Mononuclear cell (primary cell): ENCODE measurements at regions not wholly inside any gene's neighbourhood (a gene's known extent, or its start where the extent isn't known, plus 50 kb on each side); places are given as distances from the start of the nearest gene placed in this dataset.

Experiments used
- H3K27me3 ChIP-seq: 2 replicates; pipeline ENCODE4 v1.6.0; 2011; ENCODE audit warnings: low read length, control low read depth; ENCODE audit not compliant: insufficient read depth
- H3K4me1 ChIP-seq: 2 replicates; pipeline ENCODE4 v1.5.1; 2011; ENCODE audit warnings: mild to moderate bottlenecking, low read length, control low read depth; ENCODE audit not compliant: insufficient read depth
- H3K4me3 ChIP-seq: 2 replicates; pipeline ENCODE4 v1.5.1; 2011; ENCODE audit warnings: mild to moderate bottlenecking, low read length, moderate library complexity
- H3K9me3 ChIP-seq: 2 replicates; pipeline ENCODE4 v1.5.1; 2011; ENCODE audit warnings: low read depth, mild to moderate bottlenecking, control low read depth, low read length

DNA sequence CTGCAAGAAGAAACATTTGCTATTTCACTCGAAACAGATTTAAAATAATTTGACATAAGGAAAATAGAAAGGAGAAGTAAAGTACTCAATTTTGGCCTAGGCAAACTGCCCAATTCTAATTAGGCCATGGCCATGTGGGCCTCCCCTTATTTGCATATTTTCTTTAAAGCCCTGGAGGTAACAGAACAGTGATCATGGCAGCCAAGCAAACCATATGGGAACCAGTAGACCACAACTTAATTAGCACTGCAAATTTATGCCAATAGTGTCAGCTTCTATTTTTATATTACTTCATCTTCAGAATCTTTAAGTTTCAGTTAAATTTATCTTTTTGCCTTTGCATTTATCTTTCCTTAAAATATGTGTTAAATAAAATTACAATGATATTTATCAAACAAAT is 63.3 kb upstream of the THSD7A start:
- Histone ChIP-seq H3K4me3 (no peak overlapping the region), H3K9me3 (no peaks in the 10 kb centered on the region), H3K27me3 (no peaks in the 10 kb centered on the region), H3K4me1 (no peaks in the 10 kb centered on the region)

DNA sequence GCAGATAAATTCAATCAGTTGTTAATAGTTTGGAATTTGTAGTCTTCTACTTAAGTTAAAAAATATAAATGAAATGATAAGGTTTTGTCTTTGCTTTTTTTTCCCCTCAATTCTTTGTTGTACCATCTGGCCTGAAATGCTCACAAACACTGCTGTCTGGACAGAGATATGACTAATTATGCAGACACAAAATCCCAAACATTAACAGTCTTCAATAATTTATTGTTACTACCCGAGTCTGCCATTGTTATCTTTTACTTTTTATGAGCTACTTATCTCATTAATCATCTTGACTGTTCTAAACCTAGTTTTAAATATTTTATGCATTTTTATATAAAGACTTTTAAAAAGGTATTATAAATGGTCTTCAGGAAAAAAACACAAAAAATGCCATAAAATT is 64.7 kb upstream of the THSD7A start:
- H3K9me3 ChIP-seq: no peaks in the 10 kb centered on the region
- no peak overlapping the region for H3K4me3 ChIP-seq
- H3K4me1 ChIP-seq: no peaks in the 10 kb centered on the region
- no peaks in the 10 kb centered on the region for H3K27me3 ChIP-seq

DNA sequence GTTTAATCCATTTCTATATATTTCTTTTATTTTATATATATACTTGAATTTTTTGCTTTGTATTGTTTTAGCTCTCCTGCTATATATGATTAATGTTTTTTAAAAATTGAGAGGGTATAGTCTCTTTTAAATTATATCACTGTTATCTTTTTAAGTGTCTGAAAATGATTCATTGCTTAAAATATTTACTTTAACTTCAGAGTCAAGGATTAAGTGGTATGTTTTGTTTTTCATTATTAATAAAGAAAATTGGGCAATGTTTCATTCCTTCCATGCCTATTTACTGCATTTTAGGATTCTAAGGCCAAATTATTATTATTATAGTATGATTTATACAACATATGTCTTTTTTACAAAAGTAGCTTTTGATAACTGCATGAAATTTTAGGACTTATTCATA is 67.2 kb upstream of the THSD7A start:
- H3K9me3 ChIP-seq: no peaks in the 10 kb centered on the region
- no peaks in the 10 kb centered on the region for H3K27me3 ChIP-seq
- H3K4me3 ChIP-seq: no peak overlapping the region
- no peaks in the 10 kb centered on the region for H3K4me1 ChIP-seq

DNA sequence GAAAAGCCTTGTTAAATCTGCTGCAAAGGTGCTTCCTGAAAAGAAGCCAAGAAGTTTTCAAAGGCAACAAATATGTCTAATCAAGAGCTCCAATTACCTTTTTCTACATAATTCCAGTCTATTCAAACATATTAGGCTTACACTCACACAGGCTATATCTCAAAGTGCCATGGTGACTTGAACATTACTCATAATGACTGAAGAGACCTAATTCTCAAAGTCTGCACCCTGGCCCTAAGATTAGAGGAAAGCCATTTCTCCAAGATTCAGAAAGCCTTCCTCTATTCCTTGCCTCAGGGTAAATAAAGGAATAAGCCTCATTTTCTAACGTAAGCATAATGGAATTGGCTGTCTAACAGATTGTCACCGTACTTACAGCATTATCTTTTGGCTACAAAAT is 78.3 kb upstream of the THSD7A start:
- no peak overlapping the region for H3K4me3 ChIP-seq
- H3K4me1 ChIP-seq: no peaks in the 10 kb centered on the region
- H3K27me3 ChIP-seq: no peaks in the 10 kb centered on the region
- no peaks in the 10 kb centered on the region for H3K9me3 ChIP-seq

DNA sequence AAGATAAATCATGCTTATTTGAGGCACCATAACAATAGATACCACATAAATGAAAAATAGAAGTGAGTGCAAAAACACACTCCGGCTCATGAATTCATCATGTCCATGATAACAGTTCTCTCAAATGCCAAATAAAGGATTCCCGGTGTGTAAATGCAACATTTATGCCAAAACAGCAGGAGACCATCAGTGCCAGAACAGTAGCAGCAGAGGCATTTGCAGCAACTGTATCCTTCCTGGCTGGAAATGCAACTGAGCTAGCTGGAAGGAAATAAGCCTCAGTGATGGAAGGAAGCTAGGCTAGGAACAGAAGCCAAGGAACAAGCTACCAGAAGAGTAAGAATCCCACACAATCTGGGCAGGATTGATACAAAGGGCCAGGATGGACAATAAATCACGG is 79.9 kb upstream of the THSD7A start:
- no peaks in the 10 kb centered on the region for H3K27me3 ChIP-seq
- H3K4me3 ChIP-seq: no peak overlapping the region
- no peaks in the 10 kb centered on the region for H3K9me3 ChIP-seq
- no peaks in the 10 kb centered on the region for H3K4me1 ChIP-seq

DNA sequence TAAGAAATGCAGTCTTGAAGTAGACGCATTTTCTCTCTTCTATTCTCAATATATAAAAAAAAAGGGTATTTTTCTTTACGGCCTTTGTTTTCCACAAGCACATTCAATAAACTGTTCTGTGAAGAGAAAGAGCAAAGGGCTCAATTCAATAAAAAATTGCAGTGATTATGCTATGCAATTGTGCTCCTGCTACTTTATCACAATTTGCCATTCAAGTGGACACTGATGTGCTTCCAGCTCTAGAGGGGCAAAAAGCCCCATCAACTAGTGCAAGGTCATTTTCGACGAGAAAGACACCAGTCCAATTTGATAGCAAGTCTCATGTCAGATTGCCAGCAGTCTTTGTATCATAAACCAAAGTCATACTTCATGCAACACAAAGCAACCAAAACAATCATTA is 82.6 kb upstream of the THSD7A start:
- Histone ChIP-seq H3K4me3 (no peak overlapping the region), H3K27me3 (no peaks in the 10 kb centered on the region), H3K9me3 (no peaks in the 10 kb centered on the region), H3K4me1 (no peaks in the 10 kb centered on the region)

DNA sequence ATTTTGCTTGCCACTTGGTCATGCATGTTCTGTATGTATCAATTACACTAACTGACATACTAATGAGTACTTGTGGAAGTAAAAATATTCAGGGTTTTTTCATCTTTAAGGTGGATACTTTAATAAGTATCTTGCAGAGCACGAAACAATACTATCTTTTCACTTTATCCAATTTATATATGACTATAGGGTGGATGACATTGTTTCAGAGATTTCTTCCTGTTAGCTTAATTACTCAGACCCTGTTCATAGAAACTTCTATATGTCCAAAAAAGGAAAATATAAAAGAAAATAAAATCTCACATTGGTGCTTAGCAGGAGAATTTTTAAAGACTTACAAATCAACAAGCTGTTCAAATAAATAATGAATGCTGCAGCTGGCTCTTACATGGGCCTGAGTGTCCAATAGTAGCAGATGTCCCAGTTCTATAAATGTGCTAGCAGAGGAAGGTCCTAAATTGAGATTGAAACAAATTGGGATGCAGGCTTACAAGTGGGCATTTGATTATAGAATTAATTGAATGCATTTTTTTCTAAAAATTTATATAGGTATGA is 91.5 kb upstream of the THSD7A start:
- H3K9me3 ChIP-seq: no peaks in the 10 kb centered on the region
- no peaks in the 10 kb centered on the region for H3K27me3 ChIP-seq
- H3K4me1 ChIP-seq: no peaks in the 10 kb centered on the region
- no peak overlapping the region for H3K4me3 ChIP-seq

DNA sequence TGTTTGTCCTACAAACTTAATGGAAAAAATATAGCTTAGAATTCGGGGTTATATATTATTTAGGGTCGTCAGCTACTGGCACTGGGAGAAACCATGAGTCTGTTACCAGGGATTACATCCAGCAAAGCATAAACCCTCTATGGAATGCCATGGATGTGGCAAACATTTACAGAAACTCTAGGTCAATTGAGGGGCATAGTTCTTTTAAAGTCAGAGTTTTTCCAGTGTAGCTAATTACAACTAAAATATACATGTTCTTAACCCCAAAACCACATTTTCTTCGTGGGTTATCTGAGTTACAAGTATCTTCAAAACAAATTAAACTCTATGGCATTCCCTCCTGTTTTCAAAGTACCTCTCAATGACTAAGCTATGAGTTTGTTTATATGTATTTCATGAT is 99.3 kb upstream of the THSD7A start:
- Histone ChIP-seq H3K4me3 (no peak overlapping the region), H3K27me3 (no peaks in the 10 kb centered on the region), H3K4me1 (no peaks in the 10 kb centered on the region), H3K9me3 (no peaks in the 10 kb centered on the region)

DNA sequence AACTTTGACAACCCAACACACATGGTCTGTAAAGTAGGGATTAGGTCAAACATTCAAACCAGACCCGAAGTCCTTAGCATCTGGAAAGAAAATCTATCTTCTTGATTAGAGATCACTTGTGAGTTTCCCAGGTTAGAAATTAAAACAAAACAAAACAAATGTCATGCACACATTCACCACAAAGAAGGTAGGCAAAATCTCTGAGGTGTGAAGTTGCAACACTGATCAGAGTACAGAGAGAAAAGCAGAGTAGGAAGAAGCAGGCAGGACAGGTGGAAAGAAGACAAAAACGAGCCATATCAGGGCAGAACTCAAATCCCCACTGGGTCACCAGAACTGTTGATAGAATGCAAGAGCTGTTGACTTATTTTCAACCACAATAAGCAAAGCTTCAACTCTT is 102.8 kb upstream of the THSD7A start:
- Histone ChIP-seq H3K27me3 (no peaks in the 10 kb centered on the region), H3K9me3 (no peaks in the 10 kb centered on the region), H3K4me1 (no peaks in the 10 kb centered on the region), H3K4me3 (no peak overlapping the region)

DNA sequence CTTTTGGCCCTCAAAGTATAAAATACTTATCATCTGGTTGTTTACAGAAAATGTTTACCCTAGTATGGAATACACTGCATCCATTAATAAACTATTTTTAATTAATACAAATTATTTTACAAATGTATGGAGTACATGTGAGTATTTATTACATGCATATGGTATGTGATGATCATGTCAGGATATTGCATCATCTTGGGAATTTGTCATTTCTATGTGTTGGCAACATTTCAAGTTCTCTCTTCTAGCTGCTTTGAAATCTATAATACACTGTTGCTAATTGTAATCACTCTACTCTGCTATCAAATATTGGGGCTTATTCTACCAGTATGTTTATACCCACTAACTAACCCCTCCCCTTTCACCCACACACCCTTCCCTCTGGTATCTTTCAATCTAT is 103.9 kb upstream of the THSD7A start:
- H3K4me1 ChIP-seq: no peaks in the 10 kb centered on the region
- H3K9me3 ChIP-seq: no peaks in the 10 kb centered on the region
- no peak overlapping the region for H3K4me3 ChIP-seq
- H3K27me3 ChIP-seq: no peaks in the 10 kb centered on the region

DNA sequence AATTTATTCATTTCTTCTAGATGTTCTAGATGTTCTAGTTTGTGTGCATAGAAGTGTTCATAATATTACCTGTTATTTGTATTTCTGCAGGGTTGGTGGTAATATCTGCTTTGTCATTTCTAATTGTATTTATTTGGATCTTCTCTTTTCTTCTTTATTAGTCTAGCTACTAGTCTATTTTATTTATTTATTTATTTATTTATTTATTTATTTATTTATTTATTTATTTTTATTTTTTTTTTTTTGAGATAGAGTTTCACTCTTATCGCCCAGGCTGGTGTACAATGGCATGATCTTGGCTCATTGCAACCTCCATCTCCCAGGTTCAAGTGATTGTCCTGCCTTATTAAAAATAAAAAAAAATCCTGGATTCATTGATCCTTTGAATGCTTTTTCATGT is 114.8 kb upstream of the THSD7A start:
- Histone ChIP-seq H3K4me3 (no peak overlapping the region), H3K4me1 (no peaks in the 10 kb centered on the region), H3K27me3 (no peaks in the 10 kb centered on the region), H3K9me3 (peaks cover 14% of the 10 kb centered on the region)

DNA sequence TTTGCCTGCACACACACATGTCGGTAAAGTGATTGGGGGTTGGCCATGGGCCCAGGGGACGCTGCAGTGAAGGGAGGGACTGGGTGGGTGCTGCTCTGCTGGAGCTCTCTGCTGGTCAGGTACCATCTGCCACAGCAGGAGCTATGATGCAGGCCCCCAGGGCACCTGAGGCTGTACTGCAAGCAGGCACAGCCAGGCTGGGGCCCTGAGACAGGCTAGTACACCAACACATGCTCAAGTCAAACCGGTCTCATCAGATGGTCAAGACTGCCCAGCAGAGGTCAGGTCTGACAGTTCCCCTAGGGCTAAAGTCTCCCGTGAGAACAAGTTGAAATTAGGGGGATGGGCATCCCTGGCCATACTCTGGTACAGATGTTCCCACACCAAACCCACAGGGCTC is 118.3 kb upstream of the THSD7A start:
- H3K4me3 ChIP-seq: no peak overlapping the region
- H3K9me3 ChIP-seq: peaks cover 12% of the 10 kb centered on the region
- no peaks in the 10 kb centered on the region for H3K27me3 ChIP-seq
- H3K4me1 ChIP-seq: no peaks in the 10 kb centered on the region

DNA sequence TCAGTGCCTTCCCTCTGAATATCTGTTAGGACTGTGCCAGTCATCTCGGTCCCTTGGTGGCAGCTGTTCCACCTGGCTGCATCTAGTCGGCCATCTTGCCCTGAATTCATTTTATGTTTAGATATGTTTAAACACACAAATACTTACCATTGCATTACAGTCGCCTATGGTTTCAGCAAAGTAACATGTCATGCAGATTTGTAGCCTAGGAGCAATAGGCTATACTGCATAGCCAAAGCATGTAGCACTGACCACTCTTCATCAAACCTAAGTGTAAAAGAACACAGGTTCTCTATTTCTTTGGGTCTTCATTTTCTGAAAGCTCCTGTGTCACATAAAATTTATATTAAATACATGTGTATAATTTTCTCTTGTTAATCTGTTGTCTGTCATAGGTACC is 118.9 kb upstream of the THSD7A start:
- H3K27me3 ChIP-seq: no peaks in the 10 kb centered on the region
- H3K9me3 ChIP-seq: peaks cover 5% of the 10 kb centered on the region
- no peak overlapping the region for H3K4me3 ChIP-seq
- no peaks in the 10 kb centered on the region for H3K4me1 ChIP-seq

DNA sequence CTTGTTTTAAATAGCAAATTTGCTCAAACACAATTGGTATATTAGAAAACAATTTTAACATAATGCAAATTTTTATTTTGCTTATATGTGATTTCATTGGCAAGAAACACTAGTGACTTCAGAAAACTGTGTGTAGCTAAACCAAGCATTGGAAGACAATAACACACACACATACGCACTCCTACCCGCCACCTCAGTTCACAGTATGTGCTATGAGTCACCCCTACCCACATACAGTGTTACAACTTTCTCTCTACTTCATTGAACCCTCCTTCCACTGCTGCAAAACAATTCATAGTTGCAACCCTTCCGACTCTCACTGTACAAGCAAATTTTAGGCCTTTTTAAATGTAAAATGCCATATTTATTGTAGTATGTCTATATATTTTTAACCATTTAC is 119.9 kb upstream of the THSD7A start:
- peaks cover 5% of the 10 kb centered on the region for H3K9me3 ChIP-seq
- no peaks in the 10 kb centered on the region for H3K27me3 ChIP-seq
- no peaks in the 10 kb centered on the region for H3K4me1 ChIP-seq
- no peak overlapping the region for H3K4me3 ChIP-seq

DNA sequence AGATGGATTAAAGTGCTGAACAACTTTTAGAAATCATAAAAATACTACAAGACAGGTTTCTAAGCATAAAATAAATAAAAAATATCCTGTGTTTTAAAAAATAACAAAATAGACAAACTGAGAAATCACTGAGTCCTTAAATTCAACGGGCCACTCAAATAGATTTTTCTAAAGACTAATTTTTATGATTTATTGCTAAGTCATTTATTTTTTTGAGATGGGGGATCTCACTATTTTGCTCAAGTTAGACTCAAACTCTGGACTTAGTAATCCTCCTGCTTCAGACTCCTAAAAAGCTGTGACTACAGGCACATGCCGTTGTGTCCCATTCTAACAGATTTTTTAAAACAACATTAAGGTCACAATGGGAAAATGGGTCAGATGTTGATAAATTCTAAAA is 121.0 kb upstream of the THSD7A start:
- H3K9me3 ChIP-seq: peaks cover 4% of the 10 kb centered on the region
- H3K4me3 ChIP-seq: no peak overlapping the region
- H3K27me3 ChIP-seq: no peaks in the 10 kb centered on the region
- H3K4me1 ChIP-seq: no peaks in the 10 kb centered on the region

DNA sequence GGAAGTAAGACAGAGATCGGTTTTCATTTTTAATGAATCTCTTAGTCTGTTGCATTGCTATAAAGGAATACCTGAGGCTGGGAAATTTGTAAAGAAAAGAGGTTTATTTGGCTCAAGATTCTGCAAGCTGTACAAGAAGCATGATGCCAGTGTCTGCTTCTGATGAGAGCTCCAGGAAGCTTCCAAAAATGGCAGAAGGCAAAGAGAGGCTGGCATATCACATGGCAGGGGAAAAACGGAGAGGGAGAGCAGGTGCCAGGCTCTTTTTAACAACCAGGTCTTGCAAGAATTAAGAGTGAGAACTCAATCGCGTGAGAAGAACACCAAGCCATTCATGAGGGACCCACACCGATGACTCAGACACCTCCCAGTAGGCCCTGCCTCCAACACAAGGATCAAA is 125.0 kb upstream of the THSD7A start:
- H3K4me1 ChIP-seq: no peaks in the 10 kb centered on the region
- H3K4me3 ChIP-seq: no peak overlapping the region
- no peaks in the 10 kb centered on the region for H3K9me3 ChIP-seq
- H3K27me3 ChIP-seq: no peaks in the 10 kb centered on the region

DNA sequence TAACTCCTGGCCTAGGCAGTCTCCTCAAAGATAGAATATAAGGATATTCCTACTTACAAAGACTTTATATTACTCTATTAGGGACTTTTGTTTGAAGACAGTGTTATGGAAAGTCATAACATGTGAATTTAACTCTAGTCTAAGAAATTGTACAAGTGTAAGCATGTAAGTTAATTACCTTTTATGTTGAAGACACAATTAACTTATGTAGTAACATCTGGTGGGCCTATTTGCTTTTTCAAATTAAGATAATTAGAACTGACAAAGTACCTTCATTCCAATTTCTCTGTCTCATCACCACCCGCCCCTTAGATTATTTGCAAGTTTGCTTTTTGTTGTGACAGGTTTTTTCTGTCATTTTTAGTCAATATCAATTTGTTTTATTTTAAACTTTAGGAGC is 126.0 kb upstream of the THSD7A start:
- no peaks in the 10 kb centered on the region for H3K9me3 ChIP-seq
- no peak overlapping the region for H3K4me3 ChIP-seq
- H3K4me1 ChIP-seq: no peaks in the 10 kb centered on the region
- H3K27me3 ChIP-seq: no peaks in the 10 kb centered on the region
